MCF 10A (cell line): ENCODE measurements at regions not wholly inside any gene's neighbourhood (a gene's known extent, or its start where the extent isn't known, plus 50 kb on each side); places are given as distances from the start of the nearest gene placed in this dataset.

Experiments used
- BruUV-seq: library from RNA; stranded (reverse); fragments of 400-500 nt; replicated peaks from 2 replicates; lab custom pipeline; 2021; lab: Mats Ljungman, UMichigan
- CTCF ChIA-PET: fragments of 300-600 bp; sonication (Branson Sonifier 250); formaldehyde crosslinking; extraction: SDS; loops from one replicate; lab custom pipeline; 2021; ENCODE audit warnings: antibody characterized with exemption, inconsistent platforms; lab: Yijun Ruan, JAX
- POLR2A ChIA-PET: fragments of 300-600, 350-650 bp; sonication (Branson Sonifier 250); formaldehyde crosslinking; extraction: SDS; loops from one replicate; lab custom pipeline; 2020; ENCODE audit warnings: antibody characterized with exemption, inconsistent platforms; lab: Yijun Ruan, JAX
- DNase-seq: peaks from one replicate; pipeline ENCODE4 v3.0.0-alpha.2; 2018; ENCODE audit not compliant: unreplicated experiment
- H3K27ac Mint-ChIP-seq: one replicate; pipeline ENCODE4 v1.8.0; 2022; ENCODE audit warnings: mild to moderate bottlenecking, low read depth, mixed read lengths; ENCODE audit not compliant: unreplicated experiment
- H3K27me3 Mint-ChIP-seq: one replicate; pipeline ENCODE4 v1.8.0; 2022; ENCODE audit warnings: mixed read lengths; ENCODE audit not compliant: insufficient read depth, unreplicated experiment
- H3K36me3 Mint-ChIP-seq: one replicate; pipeline ENCODE4 v1.8.0; 2022; ENCODE audit warnings: mild to moderate bottlenecking, moderate library complexity, mixed read lengths; ENCODE audit not compliant: insufficient read depth, unreplicated experiment
- H3K4me1 Mint-ChIP-seq: one replicate; pipeline ENCODE4 v1.8.0; 2022; ENCODE audit warnings: mixed read lengths; ENCODE audit not compliant: insufficient read depth, unreplicated experiment
- H3K4me3 Mint-ChIP-seq: one replicate; pipeline ENCODE4 v1.8.0; 2022; ENCODE audit warnings: mild to moderate bottlenecking, moderate library complexity, mixed read lengths; ENCODE audit not compliant: unreplicated experiment
- H3K9me3 Mint-ChIP-seq: one replicate; pipeline ENCODE4 v1.8.0; 2022; ENCODE audit warnings: mixed read lengths; ENCODE audit not compliant: unreplicated experiment
- CTCF ChIP-seq: fragments of 200-600 bp; IDR thresholded peaks from one replicate; pipeline ENCODE4 v1.8.0; 2022; ENCODE audit warnings: antibody characterized with exemption, mild to moderate bottlenecking; ENCODE audit not compliant: unreplicated experiment
- intact Hi-C: fragments of 100-400 bp; cut with micrococcal nuclease; formaldehyde crosslinking; loops from 2 replicates; pipeline ENCODE4 v1.14.1; 2022

GRCh38 chr20:58054780-58055373 is 173.6 kb downstream of the ANKRD60 start:
- CTCF ChIA-PET = no interaction called here
- Mint-ChIP-seq H3K4me3 (no peak overlapping the region), H3K36me3 (no peaks in the 10 kb centered on the region), H3K9me3 (no peaks in the 10 kb centered on the region), H3K27me3 (peaks cover 53% of the 10 kb centered on the region), H3K4me1 (no peaks in the 10 kb centered on the region), H3K27ac (no peak overlapping the region)
- POLR2A ChIA-PET = no interaction called here
- intact Hi-C loops = no loop called here
- BruUV-seq = no TSS peak
- no peak for TF ChIP-seq CTCF
- DNase-seq = no peak

GRCh38 chr20:58054082-58054779 is 174.2 kb downstream of the ANKRD60 start:
- no TSS peak for BruUV-seq
- Mint-ChIP-seq H3K4me3 (no peak overlapping the region), H3K27ac (no peak overlapping the region), H3K36me3 (no peaks in the 10 kb centered on the region), H3K9me3 (no peaks in the 10 kb centered on the region), H3K27me3 (peaks cover 51% of the 10 kb centered on the region), H3K4me1 (no peaks in the 10 kb centered on the region)
- intact Hi-C loops = no loop called here
- no peak for TF ChIP-seq CTCF
- ChIA-PET CTCF (no interaction called here), POLR2A (no interaction called here)
- DNase-seq = no peak

- H3K9me3 Mint-ChIP-seq = no peaks in the 10 kb centered on the region
- no peaks in the 10 kb centered on the region for H3K36me3 Mint-ChIP-seq
- no peak for TF ChIP-seq CTCF
- no TSS peak for BruUV-seq
- intact Hi-C loops = no loop called here
- H3K4me3 Mint-ChIP-seq = no peak overlapping the region
- POLR2A ChIA-PET = no interaction called here
- CTCF ChIA-PET = interaction anchor here (0.6 to 1.2 kb wide), 5 partner anchors 9 to 1132 kb away, joined by 3 read pairs; no protein-coding TSS in a partner anchor
- H3K27ac Mint-ChIP-seq = no peak overlapping the region
- H3K4me1 Mint-ChIP-seq = no peaks in the 10 kb centered on the region
- DNase-seq = no peak
- H3K27me3 Mint-ChIP-seq = peaks cover 47% of the 10 kb centered on the region
Observed at GRCh38 chr20:58053391-58054055, 174.9 kb downstream of the ANKRD60 start.

GRCh38 chr20:58051367-58051766 is 177.1 kb downstream of the ANKRD60 start:
- CTCF ChIA-PET = interaction anchor here (0.6 to 1.5 kb wide), 2 partner anchors 36 to 303 kb away, joined by 3 read pairs; no protein-coding TSS in a partner anchor
- Mint-ChIP-seq H3K4me1 (no peaks in the 10 kb centered on the region), H3K9me3 (no peaks in the 10 kb centered on the region), H3K4me3 (no peak overlapping the region), H3K36me3 (no peaks in the 10 kb centered on the region), H3K27ac (no peak overlapping the region), H3K27me3 (peaks cover 30% of the 10 kb centered on the region)
- intact Hi-C loops = no loop called here
- POLR2A ChIA-PET = interaction anchor here (0.6 kb wide), 1 partner anchor 274 kb away, joined by 3 read pairs; no protein-coding TSS in a partner anchor
- DNase-seq = no peak
- no peak for TF ChIP-seq CTCF
- BruUV-seq = no TSS peak
